Osteocyte (in vitro differentiated cells): ENCODE measurements at regions not wholly inside any gene's neighbourhood (a gene's known extent, or its start where the extent isn't known, plus 50 kb on each side); places are given as distances from the start of the nearest gene placed in this dataset.

Experiments used
- DNase-seq: peaks from one replicate; pipeline ENCODE4 v3.0.0; 2021; ENCODE audit warnings: mixed read lengths; ENCODE audit not compliant: unreplicated experiment; ENCODE audit errors: extremely low spot score
- H3K27ac Mint-ChIP-seq: one replicate; pipeline ENCODE4 v1.8.0; 2021; ENCODE audit warnings: mild to moderate bottlenecking, mixed read lengths; ENCODE audit not compliant: unreplicated experiment
- H3K27me3 Mint-ChIP-seq: one replicate; pipeline ENCODE4 v1.8.0; 2021; ENCODE audit warnings: mixed read lengths; ENCODE audit not compliant: unreplicated experiment
- H3K36me3 Mint-ChIP-seq: one replicate; pipeline ENCODE4 v1.8.0; 2021; ENCODE audit warnings: mixed read lengths; ENCODE audit not compliant: unreplicated experiment
- H3K4me1 Mint-ChIP-seq: one replicate; pipeline ENCODE4 v1.8.0; 2021; ENCODE audit warnings: mixed read lengths; ENCODE audit not compliant: unreplicated experiment
- H3K4me3 Mint-ChIP-seq: one replicate; pipeline ENCODE4 v1.8.0; 2021; ENCODE audit warnings: mild to moderate bottlenecking, moderate library complexity, mixed read lengths; ENCODE audit not compliant: unreplicated experiment
- H3K9me3 Mint-ChIP-seq: one replicate; pipeline ENCODE4 v1.8.0; 2021; ENCODE audit warnings: mixed read lengths; ENCODE audit not compliant: unreplicated experiment
- CTCF ChIP-seq: fragments of 200-600 bp; sonication (generic); IDR thresholded peaks from 2 replicates; pipeline ENCODE4 v1.5.0; 2021; ENCODE audit warnings: antibody characterized with exemption, mild to moderate bottlenecking, moderate library complexity

- no peak overlapping the region for H3K4me3 Mint-ChIP-seq
- no peak overlapping the region for H3K27ac Mint-ChIP-seq
- H3K4me1 Mint-ChIP-seq: peaks cover 39% of the 10 kb centered on the region
- no peak for DNase-seq
- H3K27me3 Mint-ChIP-seq: no peaks in the 10 kb centered on the region
- H3K36me3 Mint-ChIP-seq: no peaks in the 10 kb centered on the region
- no peak for TF ChIP-seq CTCF
- no peaks in the 10 kb centered on the region for H3K9me3 Mint-ChIP-seq
These were observed 140.4 kb upstream of the DPH6 start for GRCh38 chr15:35686347-35686746.

GRCh38 chr15:35689266-35689665 is 143.3 kb upstream of the DPH6 start:
- Mint-ChIP-seq H3K27me3 (no peaks in the 10 kb centered on the region), H3K4me1 (peaks cover 55% of the 10 kb centered on the region), H3K9me3 (peaks cover 3% of the 10 kb centered on the region), H3K36me3 (no peaks in the 10 kb centered on the region), H3K27ac (no peak overlapping the region), H3K4me3 (no peak overlapping the region)
- no peak for TF ChIP-seq CTCF
- no peak for DNase-seq

GRCh38 chr15:35690089-35690488 is 144.1 kb upstream of the DPH6 start:
- Mint-ChIP-seq H3K4me1 (peaks cover 55% of the 10 kb centered on the region), H3K4me3 (no peak overlapping the region), H3K9me3 (peaks cover 3% of the 10 kb centered on the region), H3K27ac (peak overlapping the region; percentile 95), H3K36me3 (no peaks in the 10 kb centered on the region), H3K27me3 (no peaks in the 10 kb centered on the region)
- no peak for DNase-seq
- no peak for TF ChIP-seq CTCF

- H3K36me3 Mint-ChIP-seq: no peaks in the 10 kb centered on the region
- peaks cover 3% of the 10 kb centered on the region for H3K9me3 Mint-ChIP-seq
- H3K27me3 Mint-ChIP-seq: no peaks in the 10 kb centered on the region
- DNase-seq: no peak
- peaks cover 53% of the 10 kb centered on the region for H3K4me1 Mint-ChIP-seq
- no peak for TF ChIP-seq CTCF
- H3K27ac Mint-ChIP-seq: peak overlapping the region; percentile 95
- H3K4me3 Mint-ChIP-seq: no peak overlapping the region
These were observed 144.7 kb upstream of the DPH6 start for GRCh38 chr15:35690698-35691116.

- no peak for DNase-seq
- peaks cover 50% of the 10 kb centered on the region for H3K4me1 Mint-ChIP-seq
- no peak overlapping the region for H3K4me3 Mint-ChIP-seq
- peaks cover 3% of the 10 kb centered on the region for H3K9me3 Mint-ChIP-seq
- H3K27me3 Mint-ChIP-seq: no peaks in the 10 kb centered on the region
- no peak for TF ChIP-seq CTCF
- peaks cover 2% of the 10 kb centered on the region for H3K36me3 Mint-ChIP-seq
- peak overlapping the region; percentile 95 for H3K27ac Mint-ChIP-seq
These were observed 145.3 kb upstream of the DPH6 start for GRCh38 chr15:35691173-35691761.
